NCI-H1930 (cell line): ENCODE measurements at regions not wholly inside any gene's neighbourhood (a gene's known extent, or its start where the extent isn't known, plus 50 kb on each side); places are given as distances from the start of the nearest gene placed in this dataset.
"Not testable (repeated sequence)": the region's sequence is repeated elsewhere in the genome, so short reads cannot be mapped to it uniquely, and the experiment has no call there.

Experiments used
- DNase-seq, 2 experiments: peaks; one replicate each; lab custom pipeline; 2025; lab: John Stamatoyannopoulos, UW

- DNase-seq, result no peak
Measured at GRCh38 chr19:28327905-28328304, 885.0 kb downstream of the UQCRFS1 start.

- no peak for DNase-seq
Measured at GRCh38 chr19:28326746-28327145, 886.2 kb downstream of the UQCRFS1 start.

DNA sequence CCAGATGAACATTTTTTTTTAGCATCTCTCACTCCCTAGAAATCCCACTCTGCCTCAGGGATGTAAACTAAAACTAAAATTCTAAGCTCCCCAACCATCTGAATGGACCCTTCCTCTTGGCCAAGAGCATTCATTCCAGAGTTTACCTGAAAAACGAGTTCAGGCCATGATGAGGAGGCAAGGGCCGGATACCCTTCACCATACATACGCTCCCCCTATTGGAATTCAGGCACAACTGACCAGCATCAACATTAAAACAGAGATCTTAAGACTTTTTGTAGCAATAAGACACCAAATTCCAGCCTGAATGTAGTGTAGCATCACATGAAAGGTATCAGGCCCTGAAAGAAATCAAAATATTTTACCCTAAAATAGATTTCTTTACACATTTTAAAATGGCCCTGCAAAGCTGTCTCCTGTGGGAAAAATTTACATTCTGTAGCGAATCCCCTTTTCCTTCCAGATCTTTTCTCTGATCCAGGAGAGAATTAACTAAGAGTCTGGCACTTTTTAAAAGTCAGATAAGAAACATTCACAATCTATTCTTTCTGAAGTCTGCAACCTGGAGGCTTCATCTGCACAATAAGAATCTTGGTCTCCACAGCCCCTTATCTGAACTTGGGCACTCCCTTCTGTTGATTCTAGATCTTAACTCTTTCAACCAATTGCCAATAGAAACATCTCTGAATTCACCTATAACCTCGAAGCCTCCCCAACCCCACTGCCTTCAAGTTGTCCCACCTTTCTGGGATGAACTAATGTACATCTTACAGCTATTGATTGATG is 888.5 kb downstream of the UQCRFS1 start:
- peak in 1 of 2 experiments; percentile 4 for DNase-seq

GRCh38 chr19:28322945-28323344 is 890.0 kb downstream of the UQCRFS1 start:
- DNase-seq, result no peak

- DNase-seq, result no peak
Measured at GRCh38 chr19:28322491-28322890, 890.5 kb downstream of the UQCRFS1 start.

GRCh38 chr19:28319918-28320317 is 893.0 kb downstream of the UQCRFS1 start:
- no peak for DNase-seq

- no peak for DNase-seq
Measured at GRCh38 chr19:28319227-28319626, 893.7 kb downstream of the UQCRFS1 start.

- no peak for DNase-seq
Measured at GRCh38 chr19:28318469-28319179, 894.3 kb downstream of the UQCRFS1 start.

GRCh38 chr19:28316464-28316863 is 896.5 kb downstream of the UQCRFS1 start:
- DNase-seq, result no peak

DNA sequence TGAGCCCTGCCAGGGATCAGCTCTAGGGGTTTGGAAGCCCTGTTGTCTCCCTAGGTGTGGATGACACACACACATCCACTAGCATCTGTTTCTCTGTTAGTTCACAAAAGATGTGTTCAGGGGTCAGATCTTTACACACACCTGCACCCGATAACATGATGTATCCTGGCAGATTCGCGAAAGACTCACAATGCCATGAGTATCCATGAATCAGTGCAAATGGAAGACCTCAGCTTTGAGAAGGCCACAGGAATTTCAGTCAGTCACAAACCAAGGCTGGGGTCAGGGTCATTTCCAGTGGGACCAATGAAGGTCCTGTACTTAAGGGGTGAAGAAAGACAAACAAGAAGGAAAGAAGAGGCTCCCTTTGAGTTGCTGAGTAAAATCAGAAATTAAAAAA is 898.2 kb downstream of the UQCRFS1 start:
- DNase-seq, result no peak

GRCh38 chr19:28314287-28314686 is 898.7 kb downstream of the UQCRFS1 start:
- no peak for DNase-seq

- DNase-seq, result no peak
Measured at GRCh38 chr19:28313633-28314032, 899.3 kb downstream of the UQCRFS1 start.

GRCh38 chr19:28312269-28312668 is 900.7 kb downstream of the UQCRFS1 start:
- DNase-seq, result no peak

DNA sequence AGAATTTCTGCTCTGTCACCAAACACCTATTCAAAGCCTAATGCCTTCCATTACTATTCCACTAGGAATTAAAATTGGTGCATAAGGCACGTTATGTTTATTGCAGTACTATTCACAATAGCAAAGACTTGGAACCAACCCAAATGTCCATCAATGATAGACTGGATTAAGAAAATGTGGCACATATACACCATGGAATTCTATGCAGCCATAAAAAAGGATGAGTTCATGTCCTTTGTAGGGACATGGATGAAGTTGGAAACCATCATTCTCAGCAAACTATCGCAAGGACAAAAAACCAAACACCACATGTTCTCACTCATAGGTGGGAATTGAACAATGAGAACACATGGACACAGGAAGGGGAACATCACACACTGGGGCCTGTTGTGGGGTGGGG is 902.1 kb downstream of the UQCRFS1 start:
- not testable (repeated sequence) for DNase-seq

GRCh38 chr19:28309070-28309469 is 903.9 kb downstream of the UQCRFS1 start:
- DNase-seq, result no peak

DNA sequence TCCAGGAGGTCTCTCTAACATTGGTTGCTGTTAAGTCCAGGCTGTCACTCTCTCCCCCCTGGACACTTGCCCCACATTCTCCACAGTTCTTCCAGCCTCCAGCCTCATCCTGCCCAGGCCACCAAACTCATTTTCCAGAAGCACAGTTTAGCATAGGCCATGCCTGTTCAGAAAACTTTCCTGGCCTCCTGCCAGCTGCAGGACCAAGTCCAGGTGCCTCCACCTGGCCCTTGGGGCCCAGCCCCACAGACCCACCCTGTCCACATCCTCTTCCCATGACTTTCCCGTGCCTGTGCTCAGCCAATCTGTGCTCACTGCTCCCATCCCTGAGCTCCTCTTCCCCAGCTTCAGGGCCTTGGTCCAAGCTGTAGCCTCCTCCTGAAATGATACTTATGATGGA is 905.0 kb downstream of the UQCRFS1 start:
- no peak for DNase-seq

GRCh38 chr19:28307487-28307886 is 905.5 kb downstream of the UQCRFS1 start:
- no peak for DNase-seq

DNA sequence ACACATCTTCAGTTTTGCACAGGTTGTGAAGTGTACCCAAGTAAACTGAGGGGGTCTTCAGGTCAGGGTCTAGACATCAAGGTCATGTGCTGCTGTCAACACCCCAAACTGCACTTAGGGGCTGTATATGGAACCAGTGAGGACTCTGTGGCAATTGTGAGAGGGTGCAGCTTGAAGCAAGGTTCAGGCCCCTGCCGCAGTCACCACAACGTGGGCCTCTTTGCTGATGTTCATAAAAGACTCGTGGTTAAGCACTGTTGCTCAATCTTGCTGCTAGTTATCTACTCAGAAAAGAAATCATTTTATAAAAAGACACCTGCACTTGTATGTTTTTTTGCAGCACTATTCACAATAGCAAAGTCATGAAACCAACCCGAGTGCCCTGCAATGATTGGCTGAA is 907.4 kb downstream of the UQCRFS1 start:
- no peak for DNase-seq

DNA sequence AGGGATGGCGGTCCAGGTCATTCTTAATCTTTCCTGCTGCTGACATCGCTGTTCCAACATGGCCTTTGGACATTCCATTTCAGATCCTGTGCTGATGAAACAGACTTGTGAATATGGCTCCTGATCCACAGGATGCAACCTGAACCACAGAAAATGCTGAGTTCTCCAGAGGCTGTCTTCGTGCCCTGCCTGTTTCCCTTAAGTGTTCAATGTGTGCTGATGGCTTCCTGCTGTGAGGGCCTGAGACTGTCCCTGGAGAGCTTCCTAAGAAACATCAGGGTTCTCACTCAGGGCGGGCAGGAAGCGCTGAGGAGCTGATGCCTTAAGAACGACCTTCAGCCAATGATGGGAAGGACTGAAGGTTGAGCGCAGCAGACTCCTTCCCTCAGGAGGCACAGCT is 909.4 kb downstream of the UQCRFS1 start:
- no peak for DNase-seq

GRCh38 chr19:28301961-28302360 is 911.0 kb downstream of the UQCRFS1 start:
- DNase-seq, result no peak

- no peak for DNase-seq
Measured at GRCh38 chr19:28301463-28301862, 911.5 kb downstream of the UQCRFS1 start.

GRCh38 chr19:28299649-28300048 is 913.3 kb downstream of the UQCRFS1 start:
- DNase-seq, result no peak

- DNase-seq, result no peak
Measured at GRCh38 chr19:28297586-28298157, 915.3 kb downstream of the UQCRFS1 start.
